GM18520 (cell line): ENCODE measurements at regions not wholly inside any gene's neighbourhood (a gene's known extent, or its start where the extent isn't known, plus 50 kb on each side); places are given as distances from the start of the nearest gene placed in this dataset.
"Not testable (repeated sequence)": the region's sequence is repeated elsewhere in the genome, so short reads cannot be mapped to it uniquely, and the experiment has no call there.

Source experiments
- ATAC-seq: cut with Tn5 transposase; IDR thresholded peaks from one replicate; pipeline ENCODE4 v1.9.1; 2021; ENCODE audit not compliant: unreplicated experiment

DNA sequence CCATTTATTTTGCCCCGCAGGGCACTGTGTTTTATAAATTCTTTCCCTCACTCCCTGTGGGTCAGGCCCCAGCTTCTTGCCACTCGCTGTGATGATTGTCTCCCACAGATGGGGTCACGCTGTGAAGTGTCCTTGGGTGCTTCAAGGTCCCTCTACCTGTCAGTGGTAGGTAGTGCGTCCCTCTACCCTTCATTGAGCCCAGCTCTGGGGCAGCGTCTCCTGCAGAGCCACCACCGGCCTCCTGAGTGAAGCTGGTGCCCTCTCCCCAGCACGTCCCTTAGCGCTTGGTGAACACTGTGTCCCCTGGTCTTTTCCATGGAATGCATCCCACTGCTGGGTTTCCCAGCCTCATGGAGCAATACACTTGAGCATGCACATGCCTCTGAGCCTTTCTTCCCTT is 108.2 kb downstream of the NRN1 start:
- no peak for ATAC-seq

DNA sequence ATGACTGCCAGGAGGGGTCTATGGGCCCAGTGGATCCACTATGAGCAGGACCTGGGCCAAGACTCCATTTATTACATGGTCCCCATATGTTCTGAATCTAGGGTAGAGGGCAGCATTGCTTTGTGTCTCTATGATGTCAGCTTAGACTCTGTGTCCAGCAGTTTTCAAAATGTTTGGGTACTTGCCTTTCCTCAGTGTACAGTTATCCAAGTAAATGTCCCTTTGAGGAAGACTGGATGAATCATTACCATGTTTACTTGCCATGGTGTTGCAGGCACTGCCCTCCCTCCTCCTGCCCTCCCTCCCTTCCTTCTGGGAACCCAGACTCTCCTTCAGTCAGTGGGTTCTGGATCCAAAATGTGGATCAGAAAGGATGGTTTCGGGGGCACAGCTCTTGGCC is 108.6 kb downstream of the NRN1 start:
- ATAC-seq, result no peak

DNA sequence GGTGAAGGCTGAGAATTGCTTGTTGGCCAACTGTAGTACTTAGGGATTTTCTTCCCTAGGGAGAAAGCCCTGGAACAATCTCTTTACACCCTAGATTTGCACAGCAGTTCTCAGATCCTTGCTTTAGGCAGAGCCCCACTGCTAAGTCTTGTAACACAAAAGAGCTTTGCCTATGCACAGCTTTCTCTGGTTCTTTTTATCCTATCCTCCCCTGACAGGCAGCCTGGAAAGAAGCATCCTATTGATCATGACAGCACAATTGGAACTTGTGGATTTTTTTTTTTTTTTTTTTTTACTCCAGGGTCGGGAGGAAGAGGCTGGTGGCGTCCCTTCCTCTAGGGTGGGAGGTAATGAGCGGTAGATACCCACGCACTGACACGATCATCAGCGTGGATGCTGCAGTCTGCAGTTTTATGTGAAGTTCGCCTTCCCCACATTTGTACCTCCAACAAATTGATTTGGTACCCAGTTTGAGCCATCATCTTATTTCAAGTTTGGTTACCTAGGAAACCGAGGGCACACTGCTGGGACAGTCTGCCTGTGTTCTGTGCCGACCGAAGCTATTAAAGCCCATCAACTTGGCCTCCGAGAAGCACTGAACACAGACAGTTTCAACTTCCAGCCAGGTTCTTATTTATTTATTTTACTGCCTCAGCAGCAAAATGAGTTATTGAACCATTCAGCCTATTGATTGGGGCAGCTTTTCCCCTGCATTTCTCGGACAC is 110.1 kb downstream of the NRN1 start:
- no peak for ATAC-seq

DNA sequence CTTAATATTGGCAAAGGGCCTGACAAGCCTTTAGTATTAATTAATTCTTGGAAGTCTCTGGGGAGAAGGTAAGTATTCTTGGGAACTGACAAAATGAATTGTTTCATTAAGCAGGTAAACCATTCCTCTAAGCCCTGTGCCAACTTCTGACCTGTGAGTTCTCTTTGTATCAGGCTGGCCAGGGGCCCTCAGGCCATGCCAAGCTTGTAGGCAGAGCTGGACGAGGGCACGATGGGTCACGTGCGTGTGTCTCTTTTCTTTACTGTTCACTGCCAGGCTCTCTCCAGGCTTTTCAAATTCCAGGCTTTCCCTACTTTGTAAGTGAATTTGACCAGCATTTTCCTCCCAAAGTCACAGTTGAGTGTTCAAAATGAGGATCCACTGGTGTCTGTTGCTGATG is 112.4 kb downstream of the NRN1 start:
- no peak for ATAC-seq

DNA sequence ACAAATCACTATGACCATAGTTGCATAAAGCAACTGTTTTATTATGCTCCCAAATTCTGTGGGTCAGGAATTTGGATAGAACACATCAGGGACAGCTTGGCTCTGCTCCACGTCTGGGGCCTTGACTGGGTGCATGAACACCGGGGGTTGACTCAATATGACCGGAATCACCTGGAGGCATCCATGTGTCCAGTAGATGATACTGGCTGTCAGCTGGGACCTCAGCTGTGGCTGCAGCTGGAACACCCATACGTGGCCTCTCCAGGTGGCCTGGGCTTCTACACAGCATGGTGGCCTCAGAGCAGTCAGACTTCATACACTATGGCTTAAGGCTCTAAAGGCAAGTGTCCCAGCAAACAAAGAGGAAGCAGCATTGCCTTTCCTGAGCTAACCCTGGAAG is 113.4 kb downstream of the NRN1 start:
- ATAC-seq, result no peak

DNA sequence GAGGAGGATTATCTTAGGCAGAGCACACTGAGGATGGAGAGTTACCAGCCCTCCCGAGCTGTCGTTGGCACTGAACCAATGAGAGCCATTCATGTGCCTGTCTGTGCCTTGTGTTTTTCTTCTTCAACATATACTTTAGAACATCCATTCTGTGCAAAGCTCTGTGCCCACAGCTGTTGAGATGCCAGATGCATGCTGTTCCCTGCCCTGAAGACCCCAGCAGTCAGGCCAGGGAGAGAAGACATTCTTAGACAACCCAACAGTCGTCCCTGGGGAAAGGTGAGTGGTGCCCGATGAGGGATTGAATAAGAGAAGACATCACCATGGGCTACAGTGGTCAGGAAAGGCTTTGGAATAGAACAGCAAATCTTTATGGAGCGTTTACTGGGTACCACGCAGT is 114.1 kb downstream of the NRN1 start:
- no peak for ATAC-seq

DNA sequence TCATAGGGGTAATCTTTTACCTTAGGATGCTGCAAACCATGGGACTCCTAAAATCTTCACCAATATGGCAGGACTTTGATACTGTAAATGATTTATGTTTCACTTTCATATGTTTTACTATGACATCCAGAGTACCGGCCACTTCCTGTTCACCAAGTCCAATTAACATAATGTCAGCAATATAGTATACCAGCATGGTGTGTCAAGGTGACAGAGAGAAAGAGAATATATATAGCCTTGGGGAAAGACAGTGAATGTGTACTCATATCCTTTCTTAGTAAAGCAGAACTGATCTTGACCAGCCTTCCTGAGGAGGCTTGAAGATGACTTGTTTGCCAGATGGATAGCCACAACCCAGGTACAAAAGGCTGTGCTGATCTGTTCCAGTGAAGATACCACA is 127.9 kb downstream of the NRN1 start:
- no peak for ATAC-seq

DNA sequence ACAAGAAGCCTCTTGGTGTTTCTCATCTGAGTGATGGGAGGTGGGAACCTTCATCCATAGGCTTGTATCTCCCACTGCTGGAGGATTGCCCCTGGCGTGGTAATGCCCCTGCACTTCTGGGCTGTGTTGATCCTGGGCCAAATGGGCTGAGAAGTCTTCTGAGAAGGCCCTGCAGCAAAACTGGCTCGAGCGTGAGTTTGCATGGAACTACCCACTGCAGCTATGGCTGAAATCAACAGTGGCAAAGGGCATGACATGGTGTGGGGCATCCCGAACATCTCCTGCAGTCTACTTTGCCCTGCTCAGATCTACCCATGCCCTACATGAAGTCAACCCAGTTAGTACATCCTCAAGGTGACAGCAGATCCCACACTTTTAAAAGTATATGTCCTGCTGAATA is 130.6 kb downstream of the NRN1 start:
- no peak for ATAC-seq

DNA sequence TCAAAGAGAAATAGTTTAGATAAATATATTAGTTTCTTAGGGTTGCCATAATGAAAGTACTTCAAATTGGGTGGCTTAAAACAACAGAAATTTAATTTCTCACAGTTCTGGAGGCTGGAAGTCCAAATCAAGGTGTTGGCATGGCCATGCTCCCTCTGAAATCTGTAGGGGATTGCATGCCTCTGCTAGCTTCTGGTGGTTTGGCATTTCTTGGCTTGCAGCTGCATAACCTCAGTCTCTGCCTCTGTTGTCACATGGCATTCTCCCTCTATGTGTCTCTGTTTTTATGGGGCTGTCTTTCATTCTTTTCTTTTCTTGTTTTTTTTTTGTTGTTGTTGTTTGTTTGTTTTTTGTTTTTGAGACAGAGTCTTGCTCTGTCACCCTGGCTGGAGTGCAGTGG is 132.7 kb downstream of the NRN1 start:
- not testable (repeated sequence) for ATAC-seq

DNA sequence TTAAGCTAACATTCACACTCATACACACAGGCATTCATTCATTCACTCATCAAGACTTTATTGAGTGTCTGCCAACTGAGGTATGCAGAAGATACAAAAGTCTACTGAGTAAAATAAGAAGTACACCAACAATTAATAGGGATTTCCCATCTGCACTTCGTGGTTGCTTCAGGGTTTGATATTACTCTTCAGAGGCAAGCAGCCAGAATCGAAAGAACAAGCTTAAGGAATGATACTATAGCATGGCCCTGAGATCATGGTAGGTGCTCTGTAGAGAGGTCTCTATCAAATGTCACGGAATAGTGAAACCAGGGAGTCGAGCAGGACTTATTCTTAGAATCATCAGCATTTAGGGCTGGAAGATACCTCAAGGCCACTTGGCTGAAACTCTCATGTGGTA is 135.4 kb downstream of the NRN1 start:
- ATAC-seq, result peak; percentile 52

DNA sequence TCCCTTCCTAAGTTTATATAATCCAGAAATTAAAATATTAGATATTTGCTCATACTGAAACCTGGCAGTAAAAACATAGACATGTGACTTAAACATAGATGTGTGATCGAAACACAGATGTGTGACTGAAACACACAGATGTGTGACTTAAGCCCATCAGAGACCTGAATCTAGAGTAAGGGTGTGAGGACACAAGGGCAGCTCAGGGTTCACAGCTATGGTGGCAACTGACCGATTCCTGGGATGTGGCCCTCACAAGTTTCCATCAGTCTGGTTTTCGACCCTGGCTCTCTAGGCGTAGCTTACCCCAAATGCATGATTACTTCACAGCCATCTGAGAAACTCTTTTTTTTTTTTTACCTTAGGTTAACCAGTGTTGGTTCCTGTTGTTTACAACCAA is 137.0 kb downstream of the NRN1 start:
- no peak for ATAC-seq

DNA sequence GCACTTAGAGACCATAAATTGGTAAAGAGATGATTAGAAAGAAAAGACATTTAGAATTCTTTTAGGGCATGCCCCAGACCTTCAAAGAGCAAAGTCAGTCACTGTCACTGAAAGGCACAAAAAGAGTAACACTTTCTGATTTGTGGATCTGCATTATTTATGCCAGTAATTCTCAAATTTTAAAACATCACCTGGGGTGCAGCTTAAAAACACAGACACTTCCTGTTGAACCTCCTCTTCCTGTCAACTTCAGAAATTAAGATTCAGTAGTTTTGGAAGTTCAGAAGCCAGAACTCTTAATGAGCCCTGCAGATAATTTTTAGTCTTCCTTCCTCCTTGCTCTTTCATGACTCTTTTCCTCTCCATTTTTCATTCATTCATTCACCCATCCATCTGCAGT is 137.5 kb downstream of the NRN1 start:
- ATAC-seq, result no peak

DNA sequence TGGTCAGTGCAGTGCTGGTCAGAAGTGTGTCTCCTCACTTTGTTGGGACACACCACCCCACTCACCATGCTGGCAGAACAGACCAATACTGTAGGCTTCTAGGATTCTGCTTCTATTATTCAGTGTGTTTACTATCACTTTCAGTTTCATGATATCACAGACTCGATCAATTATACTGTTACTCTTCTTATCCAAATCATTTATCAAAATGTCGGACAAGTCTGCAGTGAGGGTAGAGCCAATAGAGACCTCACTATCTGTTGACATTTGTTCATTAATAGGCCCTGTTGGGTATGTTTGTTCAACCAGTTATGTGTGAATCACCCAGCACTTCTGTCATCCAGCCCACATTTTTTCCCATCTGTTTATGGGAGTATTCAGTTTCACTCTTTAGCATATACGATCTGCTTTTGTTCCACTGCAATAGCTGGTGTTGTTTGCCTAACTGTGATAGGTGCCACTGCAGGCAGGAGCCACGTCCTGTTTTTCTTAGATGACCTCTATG is 140.1 kb downstream of the NRN1 start:
- no peak for ATAC-seq

DNA sequence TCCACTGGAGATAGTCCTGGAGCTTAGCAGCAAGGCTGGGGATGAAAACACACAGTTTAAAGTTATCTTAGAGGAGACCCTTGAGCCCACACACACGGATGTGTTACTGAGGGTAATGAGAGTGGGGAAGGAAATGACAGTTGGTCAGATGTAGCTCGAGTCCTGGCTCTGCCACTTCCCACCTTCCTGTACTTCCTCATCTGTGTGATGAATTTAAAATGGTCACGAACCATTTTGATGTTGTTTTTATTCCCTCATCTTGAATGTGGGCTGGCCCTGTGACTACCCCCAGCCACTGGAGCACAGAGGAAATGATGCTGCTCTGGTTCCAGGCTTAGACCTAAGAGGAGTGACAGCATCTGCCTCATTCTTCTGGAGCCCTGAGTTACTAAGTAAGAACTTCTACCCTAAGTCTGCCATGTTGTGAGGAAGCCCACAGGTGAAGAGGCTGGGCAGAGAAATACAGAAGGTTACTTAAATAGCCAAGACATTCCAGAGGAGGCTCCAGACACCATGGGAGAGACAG is 141.2 kb downstream of the NRN1 start:
- no peak for ATAC-seq

DNA sequence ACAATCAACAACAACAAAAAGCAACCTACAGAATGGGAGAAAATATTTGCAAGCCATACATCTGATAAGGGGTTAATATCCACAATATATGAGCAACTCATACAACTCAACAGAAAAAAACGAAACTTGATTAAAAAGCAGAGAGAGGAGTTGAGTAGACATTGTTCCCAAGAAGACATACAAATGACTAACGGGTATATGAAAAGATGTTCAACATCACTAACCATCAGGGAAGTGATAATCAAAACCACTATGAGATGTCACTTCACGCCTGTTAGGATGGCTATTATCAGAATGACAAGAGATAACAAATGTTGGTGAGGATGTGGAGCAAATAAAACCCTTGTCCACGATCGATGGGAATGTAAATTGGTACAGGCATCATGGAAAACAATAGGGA is 145.9 kb downstream of the NRN1 start:
- ATAC-seq, result no peak

DNA sequence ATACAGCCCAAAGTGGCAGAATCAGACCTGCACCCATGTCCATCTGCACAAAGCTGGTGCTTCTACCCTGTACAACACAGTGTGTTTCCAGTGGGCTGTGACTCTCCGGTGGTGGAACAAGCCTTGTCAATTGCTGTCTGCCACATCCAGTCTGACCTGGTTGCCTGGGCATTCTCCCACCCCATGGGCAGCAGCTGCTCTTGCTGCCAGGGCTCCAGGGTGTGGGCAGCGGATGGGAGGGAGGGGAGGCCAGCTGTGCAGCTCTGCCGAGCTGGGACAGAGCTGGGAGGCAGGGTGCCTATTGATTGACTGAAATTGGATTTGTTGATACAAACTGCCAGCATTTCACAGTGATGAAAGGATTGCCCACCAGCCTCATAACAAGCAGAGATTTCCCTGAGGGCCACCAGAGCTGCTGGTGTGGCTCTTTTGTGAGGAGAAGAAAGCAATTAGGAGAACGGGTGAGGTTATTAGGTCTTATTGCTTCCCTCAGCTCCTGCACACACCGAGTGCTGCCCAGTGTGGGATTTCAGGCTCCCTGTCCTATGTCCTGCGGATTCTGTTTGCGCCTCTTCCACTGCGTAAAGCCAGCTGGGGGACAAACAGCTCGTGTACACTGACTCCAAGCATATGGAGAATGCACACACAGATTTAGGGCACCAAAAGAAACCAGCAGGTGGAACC is 150.8 kb downstream of the NRN1 start:
- ATAC-seq, result no peak

DNA sequence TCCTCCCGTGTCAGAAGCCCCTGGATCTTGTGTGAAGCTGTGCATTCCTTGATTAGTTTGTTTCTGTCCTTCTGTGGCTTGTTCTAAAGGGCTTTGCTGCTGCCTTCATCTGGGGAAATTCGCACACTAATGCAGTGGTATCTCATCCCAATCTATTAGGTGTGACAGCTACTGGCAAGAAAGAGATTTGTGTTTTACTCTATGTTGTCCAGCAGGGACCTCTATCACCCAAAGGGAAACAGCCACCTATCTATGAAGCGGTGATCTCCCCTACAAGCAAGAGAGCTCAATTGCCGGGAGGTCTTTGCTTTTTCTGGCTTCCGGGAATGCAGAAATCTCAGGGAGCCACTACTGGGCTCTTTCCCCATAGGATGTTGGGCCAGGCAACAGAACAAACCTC is 151.8 kb downstream of the NRN1 start:
- ATAC-seq, result no peak

DNA sequence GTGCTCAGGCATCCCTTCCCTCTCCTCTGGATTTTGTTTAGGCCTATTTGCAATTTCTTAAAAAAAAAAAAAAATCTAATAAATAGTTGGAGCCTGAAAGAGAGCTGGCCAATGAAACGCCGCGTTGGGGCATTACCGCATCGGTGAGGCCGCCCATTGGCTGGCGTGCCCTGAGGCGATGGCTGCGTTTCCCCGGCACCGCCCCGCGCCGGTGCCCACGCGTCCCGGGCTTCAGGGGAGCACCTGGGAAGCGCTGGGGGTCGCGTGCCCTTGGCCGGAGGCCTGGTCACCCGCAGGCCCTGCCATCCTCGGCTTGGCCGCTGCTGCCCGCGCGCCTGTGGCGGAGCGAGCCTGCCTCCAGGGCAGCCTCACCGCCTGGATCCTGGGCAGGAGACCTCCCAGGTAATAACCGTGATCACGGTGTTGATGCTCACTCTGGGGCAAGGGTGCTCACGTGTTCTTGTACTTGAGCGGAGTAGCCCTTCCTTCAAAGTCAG is 155.4 kb downstream of the NRN1 start:
- ATAC-seq, result no peak

DNA sequence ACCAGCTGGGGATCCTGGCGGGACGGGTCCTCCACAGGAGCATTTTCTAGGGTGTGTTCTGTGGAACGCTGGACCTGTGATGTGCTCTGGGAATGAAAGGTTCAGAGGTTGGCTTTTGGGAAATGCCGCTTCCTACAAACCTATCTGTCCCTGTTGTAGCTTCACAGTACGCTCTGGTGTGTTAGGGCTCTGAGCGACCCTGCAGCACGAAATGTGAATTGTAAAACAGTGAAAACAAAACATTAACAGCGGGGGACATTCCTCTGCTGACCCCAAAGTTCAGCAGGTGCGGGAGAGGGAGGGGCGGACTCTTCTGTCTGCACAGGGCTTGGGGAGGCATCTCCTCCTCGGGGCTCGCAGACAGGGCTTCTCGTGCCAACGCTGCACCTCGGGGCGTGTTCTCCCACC is 155.9 kb downstream of the NRN1 start:
- ATAC-seq, result no peak

DNA sequence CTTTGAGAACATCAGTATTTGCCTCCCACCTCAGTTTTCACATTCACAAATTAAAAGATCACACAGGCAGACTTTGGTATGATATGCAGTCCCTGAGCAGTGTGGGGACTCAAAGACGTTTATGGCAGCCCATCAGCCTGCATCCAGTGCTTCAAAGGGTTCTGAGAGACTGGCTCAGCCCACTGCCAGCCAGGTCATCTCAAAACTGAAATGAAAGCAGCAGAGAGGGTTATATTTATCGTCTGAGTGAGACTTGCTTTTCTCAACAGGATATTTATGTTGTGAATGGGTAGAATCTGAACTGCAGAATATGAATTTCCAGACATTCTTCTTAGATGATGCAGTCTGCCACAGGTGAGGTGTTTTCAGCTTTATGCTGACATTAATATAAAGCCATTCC is 159.8 kb downstream of the NRN1 start:
- ATAC-seq, result no peak

DNA sequence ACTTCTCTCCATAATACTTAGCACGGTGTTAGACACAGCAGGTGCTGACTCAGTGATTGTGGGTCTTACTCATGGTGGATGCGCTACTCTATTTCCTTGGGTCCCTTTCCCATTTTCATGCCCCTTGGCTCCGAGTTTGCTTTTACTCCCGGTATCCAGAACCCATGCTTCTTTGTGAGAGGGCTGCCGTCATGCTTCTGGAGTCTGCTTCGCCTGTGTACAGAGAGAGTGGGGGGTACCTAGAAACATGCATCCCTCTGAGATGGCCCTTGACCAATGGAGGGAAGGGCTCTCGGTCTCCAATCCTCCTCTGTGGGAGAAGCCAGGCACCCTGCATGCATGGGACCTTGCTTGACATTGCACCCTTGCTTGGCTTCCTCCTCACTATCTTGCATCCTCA is 160.4 kb downstream of the NRN1 start:
- no peak for ATAC-seq

DNA sequence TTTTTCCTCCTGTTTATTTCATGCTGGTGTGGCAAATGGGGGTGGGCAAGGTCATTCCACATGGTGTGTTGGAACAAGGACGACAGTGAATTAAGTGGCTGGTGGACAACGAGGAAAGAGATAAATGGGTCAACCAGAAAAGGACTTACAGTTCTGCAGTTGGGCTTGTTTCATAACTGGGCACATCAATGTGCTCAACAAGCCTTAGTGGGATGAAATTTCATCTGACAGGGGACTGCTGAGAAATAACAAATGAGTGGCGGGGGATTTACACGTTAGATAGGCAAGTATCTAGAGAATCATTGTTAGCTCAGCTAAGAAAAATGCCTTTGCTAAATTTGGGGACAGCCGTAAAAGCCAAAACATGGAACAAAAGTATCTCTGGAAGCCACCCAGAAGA is 163.6 kb downstream of the NRN1 start:
- no peak for ATAC-seq
